Smooth muscle cell (in vitro differentiated cells): ENCODE measurements at regions not wholly inside any gene's neighbourhood (a gene's known extent, or its start where the extent isn't known, plus 50 kb on each side); places are given as distances from the start of the nearest gene placed in this dataset.

Source experiments
- DNase-seq: peaks from one replicate; lab custom pipeline; 2025; ENCODE audit not compliant: unreplicated experiment; lab: John Stamatoyannopoulos, UW
- H2AFZ ChIP-seq: fragments of 200-600 bp; sonication (generic); 2 replicates; pipeline ENCODE4 v1.6.0; 2016; ENCODE audit warnings: antibody characterized with exemption, low read depth, mild to moderate bottlenecking
- H3F3A ChIP-seq: fragments of 200-600 bp; sonication (generic); 2 replicates; pipeline ENCODE4 v1.6.0; 2017; ENCODE audit warnings: antibody characterized with exemption, low read depth
- H3K27ac ChIP-seq: fragments of 200-600 bp; sonication (generic); 2 replicates; pipeline ENCODE4 v1.5.1; 2016; ENCODE audit warnings: low read depth, mild to moderate bottlenecking
- H3K27me3 ChIP-seq: fragments of 200-600 bp; sonication (generic); 2 replicates; pipeline ENCODE4 v1.6.1; 2016; ENCODE audit warnings: low read depth, mild to moderate bottlenecking
- H3K36me3 ChIP-seq: fragments of 200-600 bp; sonication (generic); 2 replicates; pipeline ENCODE4 v1.5.1; 2016; ENCODE audit warnings: low read depth
- H3K4me1 ChIP-seq: fragments of 200-600 bp; sonication (generic); 2 replicates; pipeline ENCODE4 v1.5.1; 2016; ENCODE audit warnings: low read depth
- H3K4me2 ChIP-seq: fragments of 200-600 bp; sonication (generic); 2 replicates; pipeline ENCODE4 v1.6.0; 2016; ENCODE audit warnings: mild to moderate bottlenecking
- H3K4me3 ChIP-seq: fragments of 200-600 bp; sonication (generic); 2 replicates; pipeline ENCODE4 v1.5.1; 2016; ENCODE audit warnings: mild to moderate bottlenecking
- H3K79me2 ChIP-seq: fragments of 200-600 bp; sonication (generic); 2 replicates; pipeline ENCODE4 v1.6.0; 2016; ENCODE audit warnings: low read depth, mild to moderate bottlenecking
- H3K9ac ChIP-seq: fragments of 200-600 bp; sonication (generic); 2 replicates; pipeline ENCODE4 v1.6.0; 2016; ENCODE audit warnings: low read depth
- H3K9me3 ChIP-seq: fragments of 200-600 bp; sonication (generic); replicated peaks from 2 replicates; pipeline ENCODE4 v1.5.1; 2016; ENCODE audit warnings: low read depth
- H4K20me1 ChIP-seq: fragments of 200-600 bp; sonication (generic); 2 replicates; pipeline ENCODE4 v1.6.0; 2016; ENCODE audit warnings: low read depth
- CTCF ChIP-seq: fragments of 200-600 bp; sonication (generic); IDR thresholded peaks from 2 replicates; pipeline ENCODE4 v1.5.1; 2017; ENCODE audit warnings: borderline replicate concordance, mild to moderate bottlenecking, antibody characterized with exemption; ENCODE audit not compliant: insufficient read depth, poor library complexity, severe bottlenecking
- WGBS: methylation state at CpG from one replicate; pipeline ENCODE4 v1.1.7; 2016; ENCODE audit warnings: low lambda C conversion rate; 5-methylcytosine and 5-hydroxymethylcytosine counted together

- Histone ChIP-seq H3K9me3 (no peaks in the 10 kb centered on the region), H3K27me3 (peaks cover 44% of the 10 kb centered on the region), H3K4me3 (no peak overlapping the region), H3K9ac (no peak overlapping the region), H3K79me2 (no peaks in the 10 kb centered on the region), H3K4me2 (no peak overlapping the region), H3K27ac (no peak overlapping the region), H3K4me1 (no peaks in the 10 kb centered on the region), H3F3A (no peaks in the 10 kb centered on the region), H4K20me1 (no peaks in the 10 kb centered on the region), H2AFZ (no peak overlapping the region), H3K36me3 (no peaks in the 10 kb centered on the region)
- WGBS: 84% methylated on average over 16 of the region's 16 CpGs
- TF ChIP-seq CTCF: no peak
- DNase-seq: no peak
Observed at GRCh38 chr14:92252323-92252722, 70.6 kb upstream of the SLC24A4 start.

DNA sequence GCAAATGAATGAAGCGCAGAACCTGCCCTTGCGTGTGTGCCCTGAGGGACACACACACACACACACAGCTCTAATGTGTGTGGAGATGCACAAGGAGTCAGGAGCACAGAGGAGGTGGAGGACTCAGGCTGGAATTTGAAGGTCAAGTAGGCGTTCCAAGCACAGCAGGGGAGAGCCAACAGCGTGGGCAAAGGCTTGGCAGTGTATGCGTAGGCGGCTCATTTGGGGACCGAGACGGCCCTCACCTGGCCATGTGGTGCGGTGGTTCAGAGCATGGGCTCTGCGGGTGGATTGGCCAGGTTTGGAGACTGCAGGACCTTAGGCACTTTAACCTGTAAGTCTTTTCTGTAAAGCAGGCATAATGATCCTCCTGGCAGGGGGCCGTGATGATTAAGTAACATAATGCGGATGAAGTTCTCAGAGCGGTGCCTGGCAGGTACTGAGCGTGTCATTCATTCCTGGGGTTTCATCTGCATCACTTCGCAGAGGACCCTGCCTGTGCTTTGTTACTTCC is 69.5 kb upstream of the SLC24A4 start:
- Histone ChIP-seq H3K27ac (no peak overlapping the region), H3K4me3 (no peak overlapping the region), H3K9me3 (no peaks in the 10 kb centered on the region), H3F3A (no peaks in the 10 kb centered on the region), H4K20me1 (no peaks in the 10 kb centered on the region), H2AFZ (no peak overlapping the region), H3K36me3 (no peaks in the 10 kb centered on the region), H3K79me2 (no peaks in the 10 kb centered on the region), H3K4me1 (no peaks in the 10 kb centered on the region), H3K9ac (no peak overlapping the region), H3K4me2 (no peak overlapping the region), H3K27me3 (peaks cover 44% of the 10 kb centered on the region)
- no peak for TF ChIP-seq CTCF
- 32% methylated on average over 15 of the region's 15 CpGs for WGBS
- DNase-seq: no peak

- peak overlapping the region; percentile 6 for H3K4me2 ChIP-seq
- H3K27me3 ChIP-seq: peaks cover 44% of the 10 kb centered on the region
- no peak for TF ChIP-seq CTCF
- H3F3A ChIP-seq: no peaks in the 10 kb centered on the region
- no peaks in the 10 kb centered on the region for H3K36me3 ChIP-seq
- H3K9me3 ChIP-seq: no peaks in the 10 kb centered on the region
- no peak overlapping the region for H3K9ac ChIP-seq
- 43% methylated on average over 18 of the region's 18 CpGs for whole genome bisulfite sequencing
- H3K4me1 ChIP-seq: no peaks in the 10 kb centered on the region
- H3K79me2 ChIP-seq: no peaks in the 10 kb centered on the region
- no peak for DNase-seq
- no peak overlapping the region for H2AFZ ChIP-seq
- no peaks in the 10 kb centered on the region for H4K20me1 ChIP-seq
- no peak overlapping the region for H3K4me3 ChIP-seq
- no peak overlapping the region for H3K27ac ChIP-seq
Observed at GRCh38 chr14:92254786-92255185, 68.2 kb upstream of the SLC24A4 start.

- 58% methylated on average over 3 of the region's 3 CpGs for WGBS
- Histone ChIP-seq H4K20me1 (no peaks in the 10 kb centered on the region), H3F3A (no peaks in the 10 kb centered on the region), H3K9me3 (no peaks in the 10 kb centered on the region), H3K4me3 (no peak overlapping the region), H3K79me2 (no peaks in the 10 kb centered on the region), H3K4me1 (no peaks in the 10 kb centered on the region), H3K36me3 (no peaks in the 10 kb centered on the region), H2AFZ (no peak overlapping the region), H3K27ac (no peak overlapping the region), H3K27me3 (peaks cover 28% of the 10 kb centered on the region), H3K4me2 (no peak overlapping the region), H3K9ac (no peak overlapping the region)
- no peak for DNase-seq
- TF ChIP-seq CTCF: no peak
Observed at GRCh38 chr14:92258934-92259333, 64.0 kb upstream of the SLC24A4 start.
